ENCODE measurements at regions not wholly inside any gene's neighbourhood (a gene's known extent, or its start where the extent isn't known, plus 50 kb on each side); places are given as distances from the start of the nearest gene placed in this dataset.
"Not testable (repeated sequence)": the region's sequence is repeated elsewhere in the genome, so short reads cannot be mapped to it uniquely, and the experiment has no call there.

- H3K27me3 Mint-ChIP-seq (ENCODE audit: insufficient read depth, unreplicated experiment): no peaks in the 10 kb centered on the region
- H3K27ac Mint-ChIP-seq (ENCODE audit: low read depth, unreplicated experiment): no peak overlapping the region
- DNase-seq (ENCODE audit: unreplicated experiment): no peak
- BruUV-seq (replicated peaks): no TSS peak
- no peaks in the 10 kb centered on the region for H3K9me3 Mint-ChIP-seq (ENCODE audit: unreplicated experiment)
- H3K4me3 Mint-ChIP-seq (ENCODE audit: unreplicated experiment): no peak overlapping the region
- no peaks in the 10 kb centered on the region for H3K36me3 Mint-ChIP-seq (ENCODE audit: insufficient read depth, unreplicated experiment)
- intact Hi-C loops (cut with micrococcal nuclease): no loop called here
- ChIA-PET CTCF (interaction anchor here (0.5 kb wide), 1 partner anchor 255 kb away, joined by 4 read pairs; no protein-coding TSS in a partner anchor), POLR2A (no interaction called here)
- TF ChIP-seq CTCF (IDR thresholded peaks at IDR 0.05; ENCODE audit: unreplicated experiment): no peak
- peaks cover 14% of the 10 kb centered on the region for H3K4me1 Mint-ChIP-seq (ENCODE audit: insufficient read depth, unreplicated experiment)
These were observed 291.4 kb downstream of the QKI start for GRCh38 chr6:163705923-163706322.

- DNase-seq (ENCODE audit: unreplicated experiment): no peak
- no peak for TF ChIP-seq CTCF (IDR thresholded peaks at IDR 0.05; ENCODE audit: unreplicated experiment)
- intact Hi-C loops (cut with micrococcal nuclease): no loop called here
- ChIA-PET CTCF (interaction anchor here (0.5 kb wide), 1 partner anchor 673 kb away, joined by 3 read pairs; no protein-coding TSS in a partner anchor), POLR2A (no interaction called here)
- Mint-ChIP-seq H3K4me3 (ENCODE audit: unreplicated experiment) (no peak overlapping the region), H3K9me3 (ENCODE audit: unreplicated experiment) (no peaks in the 10 kb centered on the region), H3K27ac (ENCODE audit: low read depth, unreplicated experiment) (no peak overlapping the region), H3K36me3 (ENCODE audit: insufficient read depth, unreplicated experiment) (no peaks in the 10 kb centered on the region), H3K27me3 (ENCODE audit: insufficient read depth, unreplicated experiment) (no peaks in the 10 kb centered on the region), H3K4me1 (ENCODE audit: insufficient read depth, unreplicated experiment) (peaks cover 7% of the 10 kb centered on the region)
- no TSS peak for BruUV-seq (replicated peaks)
These were observed 288.2 kb downstream of the QKI start for GRCh38 chr6:163702736-163703135.

GRCh38 chr6:163701762-163702161, 287.2 kb downstream of the QKI start:
- CTCF ChIA-PET: interaction anchor here (0.7 kb wide), 1 partner anchor 1530 kb away, joined by 3 read pairs; no protein-coding TSS in a partner anchor
- intact Hi-C loops (cut with micrococcal nuclease): no loop called here
- Mint-ChIP-seq H3K36me3 (ENCODE audit: insufficient read depth, unreplicated experiment) (no peaks in the 10 kb centered on the region), H3K27ac (ENCODE audit: low read depth, unreplicated experiment) (no peak overlapping the region), H3K27me3 (ENCODE audit: insufficient read depth, unreplicated experiment) (no peaks in the 10 kb centered on the region), H3K4me1 (ENCODE audit: insufficient read depth, unreplicated experiment) (no peaks in the 10 kb centered on the region), H3K4me3 (ENCODE audit: unreplicated experiment) (no peak overlapping the region), H3K9me3 (ENCODE audit: unreplicated experiment) (no peaks in the 10 kb centered on the region)
- no peak for TF ChIP-seq CTCF (IDR thresholded peaks at IDR 0.05; ENCODE audit: unreplicated experiment)
- DNase-seq (ENCODE audit: unreplicated experiment): no peak
- POLR2A ChIA-PET: no interaction called here
- no TSS peak for BruUV-seq (replicated peaks)

- ChIA-PET CTCF (no interaction called here), POLR2A (no interaction called here)
- no peaks in the 10 kb centered on the region for H3K4me1 Mint-ChIP-seq (ENCODE audit: insufficient read depth, unreplicated experiment)
- H3K36me3 Mint-ChIP-seq (ENCODE audit: insufficient read depth, unreplicated experiment): no peaks in the 10 kb centered on the region
- DNase-seq (ENCODE audit: unreplicated experiment): no peak
- H3K27me3 Mint-ChIP-seq (ENCODE audit: insufficient read depth, unreplicated experiment): no peaks in the 10 kb centered on the region
- no peaks in the 10 kb centered on the region for H3K9me3 Mint-ChIP-seq (ENCODE audit: unreplicated experiment)
- no peak for TF ChIP-seq CTCF (IDR thresholded peaks at IDR 0.05; ENCODE audit: unreplicated experiment)
- no TSS peak for BruUV-seq (replicated peaks)
- intact Hi-C loops (cut with micrococcal nuclease): no loop called here
- no peak overlapping the region for H3K27ac Mint-ChIP-seq (ENCODE audit: low read depth, unreplicated experiment)
- H3K4me3 Mint-ChIP-seq (ENCODE audit: unreplicated experiment): no peak overlapping the region
These were observed 283.6 kb downstream of the QKI start for GRCh38 chr6:163698086-163698485.

GRCh38 chr6:163696311-163696710, 281.8 kb downstream of the QKI start:
- H3K36me3 Mint-ChIP-seq (ENCODE audit: insufficient read depth, unreplicated experiment); H3K9me3 Mint-ChIP-seq (ENCODE audit: unreplicated experiment); BruUV-seq (replicated peaks); POLR2A ChIA-PET; H3K4me3 Mint-ChIP-seq (ENCODE audit: unreplicated experiment); DNase-seq (ENCODE audit: unreplicated experiment); H3K27ac Mint-ChIP-seq (ENCODE audit: low read depth, unreplicated experiment); H3K27me3 Mint-ChIP-seq (ENCODE audit: insufficient read depth, unreplicated experiment); intact Hi-C loops (cut with micrococcal nuclease); H3K4me1 Mint-ChIP-seq (ENCODE audit: insufficient read depth, unreplicated experiment): not testable (repeated sequence)
- CTCF ChIA-PET: interaction anchor here (0.7 kb wide), 1 partner anchor 213 kb away, joined by 4 read pairs; no protein-coding TSS in a partner anchor
